NB4 (cell line): ENCODE measurements at regions not wholly inside any gene's neighbourhood (a gene's known extent, or its start where the extent isn't known, plus 50 kb on each side); places are given as distances from the start of the nearest gene placed in this dataset.

Experiments
- CTCF ChIP-seq: IDR thresholded peaks from one replicate; pipeline ENCODE4 v1.5.1; 2012; ENCODE audit warnings: low read depth, low read length
- POLR2A ChIP-seq: IDR thresholded peaks from 2 replicates; pipeline ENCODE4 v1.6.1; 2011; ENCODE audit warnings: mild to moderate bottlenecking; ENCODE audit not compliant: insufficient read length; ENCODE audit errors: extremely low read depth

GRCh38 chr2:81068144-81068543 is 763.6 kb upstream of the LRRTM1 start:
- no peak for TF ChIP-seq CTCF
- TF ChIP-seq POLR2A, result no peak
